HEK293T (cell line): ENCODE measurements at regions not wholly inside any gene's neighbourhood (a gene's known extent, or its start where the extent isn't known, plus 50 kb on each side); places are given as distances from the start of the nearest gene placed in this dataset.
A peak's percentile ranks its signal among the peaks of the same experiment; 100 is the strongest.
"Not testable (repeated sequence)": the region's sequence is repeated elsewhere in the genome, so short reads cannot be mapped to it uniquely, and the experiment has no call there.

Experiments
- CTCF ChIA-PET: fragments of 350-600 bp; formaldehyde crosslinking; extraction: SDS; loops from one replicate; lab custom pipeline; 2021; ENCODE audit warnings: antibody characterized with exemption, inconsistent platforms; lab: Yijun Ruan, JAX
- POLR2A ChIA-PET: fragments of 350-600 bp; formaldehyde crosslinking; extraction: SDS; loops from one replicate; lab custom pipeline; 2020; ENCODE audit warnings: antibody characterized with exemption, inconsistent platforms; lab: Yijun Ruan, JAX
- DNase-seq: peaks from one replicate; pipeline ENCODE4 v3.0.0; 2012; ENCODE audit warnings: mixed read lengths; ENCODE audit errors: extremely low spot score
- ARNT ChIP-seq: fragments of 450-650 bp; IDR thresholded peaks from 2 replicates; pipeline ENCODE4 v1.6.1; 2017; ENCODE audit warnings: mild to moderate bottlenecking
- BHLHE40 ChIP-seq: fragments of 450-650 bp; IDR thresholded peaks from 2 replicates; pipeline ENCODE4 v1.6.1; 2016; ENCODE audit warnings: mild to moderate bottlenecking, moderate library complexity, borderline replicate concordance
- CTBP1 ChIP-seq: fragments of 450-650 bp; IDR thresholded peaks from 2 replicates; pipeline ENCODE4 v1.6.1; 2016; ENCODE audit warnings: borderline replicate concordance
- ELF4 ChIP-seq: fragments of 450-650 bp; IDR thresholded peaks from 2 replicates; pipeline ENCODE4 v1.6.1; 2017; ENCODE audit warnings: antibody characterized with exemption
- FOXA1 ChIP-seq: fragments of 450-650 bp; IDR thresholded peaks from 2 replicates; pipeline ENCODE4 v1.6.1; 2016; ENCODE audit warnings: mild to moderate bottlenecking
- FOXK2 ChIP-seq: fragments of 450-650 bp; IDR thresholded peaks from 2 replicates; pipeline ENCODE4 v1.6.1; 2016; ENCODE audit warnings: mild to moderate bottlenecking
- FOXM1 ChIP-seq: fragments of 450-650 bp; IDR thresholded peaks from 2 replicates; pipeline ENCODE4 v1.6.1; 2017; ENCODE audit warnings: mild to moderate bottlenecking, borderline replicate concordance
- HDGF ChIP-seq: fragments of 450-650 bp; IDR thresholded peaks from 2 replicates; pipeline ENCODE4 v1.6.1; 2017; ENCODE audit warnings: antibody characterized with exemption, borderline replicate concordance
- L3MBTL2 ChIP-seq: fragments of 450-650 bp; conservative IDR thresholded peaks from 2 replicates; pipeline ENCODE4 v1.6.1; 2016; ENCODE audit warnings: mild to moderate bottlenecking
- LEF1 ChIP-seq: fragments of 450-650 bp; IDR thresholded peaks from 2 replicates; pipeline ENCODE4 v1.6.1; 2017; ENCODE audit warnings: mild to moderate bottlenecking, borderline replicate concordance
- NFRKB ChIP-seq: fragments of 450-650 bp; IDR thresholded peaks from 2 replicates; pipeline ENCODE4 v1.6.1; 2016; ENCODE audit warnings: mild to moderate bottlenecking, moderate library complexity
- PKNOX1 ChIP-seq: fragments of 450-650 bp; IDR thresholded peaks from 2 replicates; pipeline ENCODE4 v1.6.1; 2016
- SP1 ChIP-seq: fragments of 450-650 bp; IDR thresholded peaks from 2 replicates; pipeline ENCODE4 v1.6.1; 2017
- SUZ12 ChIP-seq: fragments of 450-650 bp; IDR thresholded peaks from 2 replicates; pipeline ENCODE4 v1.6.1; 2016; ENCODE audit warnings: mild to moderate bottlenecking
- TARDBP ChIP-seq: fragments of 450-650 bp; IDR thresholded peaks from 2 replicates; pipeline ENCODE4 v1.6.1; 2016
- ZNF384 ChIP-seq: fragments of 450-650 bp; IDR thresholded peaks from 2 replicates; pipeline ENCODE4 v1.6.1; 2016

- POLR2A ChIA-PET = no interaction called here
- TF ChIP-seq ELF4 (no peak), LEF1 (no peak), L3MBTL2 (no peak), CTBP1 (no peak), ZNF384 (no peak), SUZ12 (no peak), FOXK2 (no peak), PKNOX1 (no peak), HDGF (no peak), BHLHE40 (no peak), ARNT (no peak), NFRKB (no peak)
- CTCF ChIA-PET = no interaction called here
- DNase-seq = no peak
These were observed 117.3 kb upstream of the EFEMP1 start for GRCh38 chr2:56040834-56041233.

GRCh38 chr2:56047136-56047535 lies 123.6 kb upstream of the EFEMP1 start:
- TF ChIP-seq BHLHE40 (no peak), ZNF384 (no peak), ELF4 (no peak), TARDBP (no peak)

GRCh38 chr2:56049233-56049845 lies 125.8 kb upstream of the EFEMP1 start:
- TF ChIP-seq BHLHE40 = no peak
- no peak for TF ChIP-seq SUZ12
- no peak for TF ChIP-seq CTBP1
- no peak for TF ChIP-seq L3MBTL2
- TF ChIP-seq LEF1 = no peak
- TF ChIP-seq HDGF = no peak
- TF ChIP-seq TARDBP = no peak
- no peak for TF ChIP-seq SP1
- no peak for TF ChIP-seq NFRKB
- TF ChIP-seq ELF4 = no peak
- no peak for TF ChIP-seq FOXK2
- TF ChIP-seq ZNF384 = no peak
- TF ChIP-seq FOXA1 = no peak
- no peak for TF ChIP-seq ARNT
- TF ChIP-seq FOXM1 = no peak
- TF ChIP-seq PKNOX1 = no peak
- ChIA-PET POLR2A (no interaction called here), CTCF (no interaction called here)
- no peak for DNase-seq

More at GRCh38 chr2:56047136-56047535, 123.6 kb upstream of the EFEMP1 start:
- DNase-seq = no peak
- ChIA-PET POLR2A (no interaction called here), CTCF (no interaction called here)

GRCh38 chr2:56053679-56054078 lies 130.1 kb upstream of the EFEMP1 start:
- ChIA-PET CTCF (no interaction called here), POLR2A (no interaction called here)

GRCh38 chr2:56055405-56055804 lies 128.4 kb upstream of the CCDC85A start:
- CTCF ChIA-PET = no interaction called here
- TF ChIP-seq FOXM1 (no peak), HDGF (no peak), FOXA1 (no peak)
- POLR2A ChIA-PET = no interaction called here
- DNase-seq = no peak

More at GRCh38 chr2:56053679-56054078, 130.1 kb upstream of the EFEMP1 start:
- TF ChIP-seq TARDBP (no peak), BHLHE40 (no peak), PKNOX1 (no peak), SP1 (no peak), NFRKB (no peak)
- no peak for DNase-seq

- CTCF ChIA-PET, POLR2A ChIA-PET, DNase-seq: not testable (repeated sequence)
These were observed 122.5 kb upstream of the CCDC85A start for GRCh38 chr2:56061327-56061726.

GRCh38 chr2:56068746-56069145 lies 115.0 kb upstream of the CCDC85A start:
- CTCF ChIA-PET = no interaction called here
- DNase-seq = no peak
- TF ChIP-seq BHLHE40 (no peak), NFRKB (no peak), FOXA1 (no peak)
- POLR2A ChIA-PET = no interaction called here

- DNase-seq = peak; percentile 26
- ChIA-PET POLR2A (no interaction called here), CTCF (interaction anchor here (0.5 to 0.7 kb wide), 2 partner anchors 56 to 1556 kb away, joined by 3 to 4 read pairs; no protein-coding TSS in a partner anchor)
- TF ChIP-seq L3MBTL2 (no peak), FOXM1 (no peak), HDGF (no peak), SUZ12 (no peak)
These were observed 106.4 kb upstream of the CCDC85A start for GRCh38 chr2:56077359-56077915.
